ENCODE measurements at regions not wholly inside any gene's neighbourhood (a gene's known extent, or its start where the extent isn't known, plus 50 kb on each side); places are given as distances from the start of the nearest gene placed in this dataset.

DNA sequence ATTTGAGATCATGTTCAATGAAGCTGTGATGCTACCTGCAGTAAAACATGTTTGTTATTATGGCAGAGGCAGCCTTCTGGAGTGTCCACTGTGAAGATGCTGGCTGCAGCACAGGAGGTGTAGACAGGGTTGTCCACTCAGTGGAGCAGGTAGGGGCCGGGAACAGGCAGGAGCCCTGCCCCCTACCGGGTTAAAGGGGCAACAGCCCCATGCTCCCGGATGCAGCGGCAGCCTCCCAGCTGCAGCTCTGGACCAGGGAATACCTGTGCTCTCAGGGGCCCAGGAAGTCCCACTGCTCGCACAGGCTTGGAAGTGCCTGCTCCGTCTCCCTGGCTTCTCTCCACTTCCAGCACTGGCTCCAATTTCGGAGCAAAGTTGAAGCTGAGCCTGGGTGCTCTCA is 401.6 kb downstream of the FOXG1 start:
- no peak overlapping the region for H3K4me3 ChIP-seq (ENCODE audit: insufficient read depth, low read depth, low read length)
- H3K27me3 ChIP-seq (ENCODE audit: control insufficient read depth, insufficient read depth, low read length, poor library complexity, severe bottlenecking) = no peaks in the 10 kb centered on the region
- no peaks in the 10 kb centered on the region for H3K4me1 ChIP-seq (ENCODE audit: control insufficient read depth, insufficient read depth, low read length)
- H3K36me3 ChIP-seq (ENCODE audit: control insufficient read depth, insufficient read depth, low read length) = no peaks in the 10 kb centered on the region
- H3K9me3 ChIP-seq (ENCODE audit: control insufficient read depth, low read length) = no peaks in the 10 kb centered on the region
- H3K27ac ChIP-seq (ENCODE audit: insufficient read depth, low read depth, low read length, poor library complexity, severe bottlenecking) = no peak overlapping the region
- WGBS, 2 experiments = 91 to 93% methylated on average over 7 of the region's 7 CpGs

DNA sequence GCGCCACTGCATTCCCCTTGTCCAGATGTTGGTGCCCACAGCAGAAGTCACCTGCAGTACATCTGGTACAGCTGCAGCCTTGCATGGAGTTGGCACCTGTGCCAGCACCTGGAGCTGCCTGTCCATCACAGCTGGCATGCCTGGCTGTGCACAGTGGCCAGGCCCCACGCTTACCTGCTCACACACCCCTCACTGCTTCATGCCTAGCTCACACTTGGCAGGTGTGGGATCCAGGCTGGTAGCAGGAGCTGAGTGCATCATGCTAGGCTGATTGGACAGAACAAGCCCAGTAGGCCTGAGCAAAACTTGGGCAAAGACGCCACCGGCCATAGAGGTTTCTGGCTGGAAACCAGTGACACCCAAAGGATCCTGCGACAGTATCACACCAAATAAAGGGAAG is 402.8 kb downstream of the FOXG1 start:
- H3K4me3 ChIP-seq (ENCODE audit: insufficient read depth, low read depth, low read length) = no peak overlapping the region

DNA sequence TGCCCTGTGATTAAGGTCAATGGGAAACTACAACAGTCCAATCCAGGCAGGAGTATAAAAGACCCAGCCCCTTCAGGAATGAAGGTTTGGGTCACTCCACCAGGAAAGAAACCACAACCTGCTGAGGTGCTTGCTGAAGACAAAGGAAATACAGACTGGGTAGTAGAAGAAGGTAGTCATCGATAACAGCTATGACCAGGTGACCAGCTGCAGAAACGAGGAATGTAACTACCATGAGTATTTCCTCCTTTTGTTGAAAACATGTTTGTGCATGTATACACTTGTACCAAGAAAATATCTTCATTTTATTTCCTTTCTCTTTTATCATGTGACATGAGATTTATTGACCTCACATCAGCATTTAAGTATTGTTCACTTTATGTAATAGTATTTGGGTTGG is 409.1 kb downstream of the FOXG1 start:
- H3K36me3 ChIP-seq (ENCODE audit: control insufficient read depth, insufficient read depth, low read length) = no peaks in the 10 kb centered on the region
- H3K9me3 ChIP-seq (ENCODE audit: control insufficient read depth, low read length) = no peaks in the 10 kb centered on the region
- no peak overlapping the region for H3K4me3 ChIP-seq (ENCODE audit: insufficient read depth, low read depth, low read length)
- 90 to 100% methylated on average over 1 to 2 of the region's 2 CpGs for WGBS, 2 experiments
- no peaks in the 10 kb centered on the region for H3K27me3 ChIP-seq (ENCODE audit: control insufficient read depth, insufficient read depth, low read length, poor library complexity, severe bottlenecking)
- H3K27ac ChIP-seq (ENCODE audit: insufficient read depth, low read depth, low read length, poor library complexity, severe bottlenecking) = no peak overlapping the region
- H3K4me1 ChIP-seq (ENCODE audit: control insufficient read depth, insufficient read depth, low read length) = no peaks in the 10 kb centered on the region

More for the DNA sequence above, 402.8 kb downstream of the FOXG1 start:
- no peaks in the 10 kb centered on the region for H3K27me3 ChIP-seq (ENCODE audit: control insufficient read depth, insufficient read depth, low read length, poor library complexity, severe bottlenecking)
- H3K4me1 ChIP-seq (ENCODE audit: control insufficient read depth, insufficient read depth, low read length) = no peaks in the 10 kb centered on the region
- H3K27ac ChIP-seq (ENCODE audit: insufficient read depth, low read depth, low read length, poor library complexity, severe bottlenecking) = no peak overlapping the region
- H3K36me3 ChIP-seq (ENCODE audit: control insufficient read depth, insufficient read depth, low read length) = no peaks in the 10 kb centered on the region
- no peaks in the 10 kb centered on the region for H3K9me3 ChIP-seq (ENCODE audit: control insufficient read depth, low read length)
- 73 to 76% methylated on average over 5 of the region's 5 CpGs for WGBS, 2 experiments

DNA sequence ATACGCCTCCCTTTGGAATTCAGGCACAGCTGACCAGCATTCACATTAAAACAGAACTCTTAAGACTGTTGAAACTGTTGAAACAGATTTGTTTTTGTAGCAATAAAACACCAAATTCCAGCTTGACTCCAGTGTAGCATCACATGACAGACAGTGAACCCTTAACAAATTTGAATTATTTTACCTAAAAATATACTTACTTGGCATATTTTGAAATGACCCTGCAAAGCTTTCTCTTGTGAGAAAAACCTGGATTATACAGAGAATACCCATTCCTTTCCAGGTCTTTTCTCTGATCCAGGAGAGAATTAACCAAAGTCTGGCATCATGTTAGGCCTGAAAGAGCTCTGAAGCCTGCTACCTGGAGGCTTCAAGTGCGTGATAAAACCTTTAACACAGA is 410.3 kb downstream of the FOXG1 start:
- H3K27ac ChIP-seq (ENCODE audit: insufficient read depth, low read depth, low read length, poor library complexity, severe bottlenecking) = no peak overlapping the region
- H3K27me3 ChIP-seq (ENCODE audit: control insufficient read depth, insufficient read depth, low read length, poor library complexity, severe bottlenecking) = no peaks in the 10 kb centered on the region
- no peaks in the 10 kb centered on the region for H3K36me3 ChIP-seq (ENCODE audit: control insufficient read depth, insufficient read depth, low read length)
- H3K4me1 ChIP-seq (ENCODE audit: control insufficient read depth, insufficient read depth, low read length) = no peaks in the 10 kb centered on the region
- no peaks in the 10 kb centered on the region for H3K9me3 ChIP-seq (ENCODE audit: control insufficient read depth, low read length)
- WGBS, 2 experiments = 91 to 97% methylated on average over 2 of the region's 2 CpGs
- H3K4me3 ChIP-seq (ENCODE audit: insufficient read depth, low read depth, low read length) = no peak overlapping the region

DNA sequence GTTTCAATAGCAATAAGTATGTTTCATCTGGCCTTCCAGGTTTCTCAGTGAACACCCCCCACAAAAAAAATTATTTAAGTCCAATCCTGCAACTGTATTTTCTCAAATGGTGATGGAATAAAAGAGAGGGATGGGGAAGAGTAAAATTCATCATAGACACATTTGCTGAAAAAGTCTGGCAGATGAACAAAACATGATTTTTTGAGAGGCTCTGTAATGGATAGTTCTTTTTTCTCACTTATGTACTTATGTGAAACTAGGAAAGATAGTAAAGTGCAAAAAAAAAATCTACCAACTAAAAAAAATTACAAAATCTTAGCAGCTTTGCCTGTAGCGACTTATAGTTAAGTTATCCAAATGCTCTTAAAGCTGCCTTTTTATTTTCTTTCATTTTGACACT is 412.4 kb downstream of the FOXG1 start:
- Histone ChIP-seq H3K9me3 (ENCODE audit: control insufficient read depth, low read length) (no peaks in the 10 kb centered on the region), H3K4me3 (ENCODE audit: insufficient read depth, low read depth, low read length) (no peak overlapping the region), H3K27me3 (ENCODE audit: control insufficient read depth, insufficient read depth, low read length, poor library complexity, severe bottlenecking) (no peaks in the 10 kb centered on the region), H3K4me1 (ENCODE audit: control insufficient read depth, insufficient read depth, low read length) (no peaks in the 10 kb centered on the region), H3K36me3 (ENCODE audit: control insufficient read depth, insufficient read depth, low read length) (no peaks in the 10 kb centered on the region), H3K27ac (ENCODE audit: insufficient read depth, low read depth, low read length, poor library complexity, severe bottlenecking) (no peak overlapping the region)
- 75 to 100% methylated on average over 1 of the region's 1 CpG for WGBS, 2 experiments

DNA sequence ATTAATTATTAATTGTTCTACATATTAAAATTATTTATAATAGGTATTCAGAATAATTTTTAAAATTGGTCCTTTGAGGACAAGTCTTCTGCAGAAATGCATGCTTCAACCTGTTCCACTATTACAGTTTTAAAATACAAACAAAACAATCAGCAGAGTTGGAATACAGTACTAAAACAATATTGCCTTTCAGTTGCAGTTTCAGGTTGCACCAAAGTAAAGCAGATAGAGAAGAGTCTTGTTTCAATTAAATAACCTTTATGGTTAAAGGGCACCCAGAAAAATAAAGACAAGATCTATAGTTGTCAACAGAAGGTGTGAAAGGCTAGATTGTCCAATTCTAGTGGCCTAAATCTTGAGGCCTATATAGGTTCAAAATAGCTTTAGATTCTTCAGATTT is 424.5 kb downstream of the FOXG1 start:
- H3K4me3 ChIP-seq (ENCODE audit: insufficient read depth, low read depth, low read length) = no peak overlapping the region
- H3K27ac ChIP-seq (ENCODE audit: insufficient read depth, low read depth, low read length, poor library complexity, severe bottlenecking) = no peak overlapping the region
- no peaks in the 10 kb centered on the region for H3K27me3 ChIP-seq (ENCODE audit: control insufficient read depth, insufficient read depth, low read length, poor library complexity, severe bottlenecking)
- H3K9me3 ChIP-seq (ENCODE audit: control insufficient read depth, low read length) = no peaks in the 10 kb centered on the region
- no peaks in the 10 kb centered on the region for H3K36me3 ChIP-seq (ENCODE audit: control insufficient read depth, insufficient read depth, low read length)
- H3K4me1 ChIP-seq (ENCODE audit: control insufficient read depth, insufficient read depth, low read length) = no peaks in the 10 kb centered on the region

DNA sequence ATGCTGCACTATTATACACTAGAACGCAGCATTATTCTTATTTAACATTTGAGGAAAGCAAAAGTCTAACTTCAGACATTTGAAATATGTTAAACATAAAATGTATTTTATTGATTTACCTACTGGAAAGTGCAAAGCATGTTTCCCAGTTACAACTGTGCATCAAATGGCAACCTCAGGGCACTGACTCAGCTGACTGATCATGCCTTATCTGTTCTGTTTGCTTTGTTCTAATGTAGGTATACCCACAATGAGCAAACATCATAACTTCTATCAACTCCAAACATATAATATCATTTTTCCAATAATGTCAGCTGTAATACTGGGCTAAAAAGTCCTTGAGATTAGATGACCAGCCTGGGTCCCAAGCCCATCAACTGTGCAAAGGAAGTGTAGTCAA is 431.0 kb downstream of the FOXG1 start:
- 100% methylated on average over 1 of the region's 1 CpG; no CpG with 5 or more reads in 1 of the 2 experiments for WGBS, 2 experiments
- no peaks in the 10 kb centered on the region for H3K36me3 ChIP-seq (ENCODE audit: control insufficient read depth, insufficient read depth, low read length)
- H3K27me3 ChIP-seq (ENCODE audit: control insufficient read depth, insufficient read depth, low read length, poor library complexity, severe bottlenecking) = no peaks in the 10 kb centered on the region

DNA sequence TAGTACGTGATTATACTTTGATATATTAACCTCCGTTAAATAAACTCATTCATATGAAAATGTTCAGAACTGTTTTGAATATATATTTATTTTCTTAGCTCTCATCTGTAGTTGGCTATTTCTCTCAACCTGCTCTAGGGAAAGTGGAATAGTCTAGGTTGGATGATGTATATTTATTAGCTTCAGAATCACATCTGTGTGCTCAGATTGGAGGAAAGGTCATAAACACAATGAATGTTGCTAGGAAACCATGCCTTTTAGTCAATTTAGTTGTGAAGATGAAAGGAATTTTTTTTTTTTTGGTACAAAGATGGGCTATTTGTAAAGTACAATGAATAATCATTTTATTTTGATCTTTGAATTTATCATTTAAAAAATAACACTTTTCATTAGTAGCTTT is 439.1 kb downstream of the FOXG1 start:
- Histone ChIP-seq H3K4me1 (ENCODE audit: control insufficient read depth, insufficient read depth, low read length) (no peaks in the 10 kb centered on the region), H3K9me3 (ENCODE audit: control insufficient read depth, low read length) (no peaks in the 10 kb centered on the region), H3K4me3 (ENCODE audit: insufficient read depth, low read depth, low read length) (no peak overlapping the region), H3K36me3 (ENCODE audit: control insufficient read depth, insufficient read depth, low read length) (no peaks in the 10 kb centered on the region), H3K27me3 (ENCODE audit: control insufficient read depth, insufficient read depth, low read length, poor library complexity, severe bottlenecking) (no peaks in the 10 kb centered on the region), H3K27ac (ENCODE audit: insufficient read depth, low read depth, low read length, poor library complexity, severe bottlenecking) (no peak overlapping the region)
- no CpG with 5 or more reads among the region's 2 CpGs for WGBS, 2 experiments

More for the DNA sequence above, 431.0 kb downstream of the FOXG1 start:
- no peak overlapping the region for H3K27ac ChIP-seq (ENCODE audit: insufficient read depth, low read depth, low read length, poor library complexity, severe bottlenecking)
- H3K4me3 ChIP-seq (ENCODE audit: insufficient read depth, low read depth, low read length) = no peak overlapping the region
- H3K9me3 ChIP-seq (ENCODE audit: control insufficient read depth, low read length) = no peaks in the 10 kb centered on the region
- H3K4me1 ChIP-seq (ENCODE audit: control insufficient read depth, insufficient read depth, low read length) = no peaks in the 10 kb centered on the region

DNA sequence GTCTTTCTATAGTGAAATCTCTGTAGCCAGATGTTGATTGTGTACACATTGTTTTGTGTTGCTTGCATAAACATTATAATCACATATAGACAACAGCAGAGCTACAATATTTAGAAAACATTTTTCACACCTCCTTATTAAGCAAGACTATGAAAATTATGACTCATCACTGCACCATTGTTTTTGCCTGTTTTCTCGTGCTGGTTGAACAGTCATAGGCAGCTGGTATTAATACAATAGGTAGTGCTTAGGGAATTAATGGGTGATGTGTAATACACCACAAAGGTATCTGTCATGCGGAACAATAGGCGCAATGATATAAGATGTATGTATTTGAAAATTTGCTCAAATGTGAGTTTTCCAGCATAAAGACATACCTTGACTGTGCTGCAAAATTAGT is 449.3 kb downstream of the FOXG1 start:
- H3K27ac ChIP-seq (ENCODE audit: insufficient read depth, low read depth, low read length, poor library complexity, severe bottlenecking) = no peak overlapping the region
- no peaks in the 10 kb centered on the region for H3K9me3 ChIP-seq (ENCODE audit: control insufficient read depth, low read length)
- no peak overlapping the region for H3K4me3 ChIP-seq (ENCODE audit: insufficient read depth, low read depth, low read length)

DNA sequence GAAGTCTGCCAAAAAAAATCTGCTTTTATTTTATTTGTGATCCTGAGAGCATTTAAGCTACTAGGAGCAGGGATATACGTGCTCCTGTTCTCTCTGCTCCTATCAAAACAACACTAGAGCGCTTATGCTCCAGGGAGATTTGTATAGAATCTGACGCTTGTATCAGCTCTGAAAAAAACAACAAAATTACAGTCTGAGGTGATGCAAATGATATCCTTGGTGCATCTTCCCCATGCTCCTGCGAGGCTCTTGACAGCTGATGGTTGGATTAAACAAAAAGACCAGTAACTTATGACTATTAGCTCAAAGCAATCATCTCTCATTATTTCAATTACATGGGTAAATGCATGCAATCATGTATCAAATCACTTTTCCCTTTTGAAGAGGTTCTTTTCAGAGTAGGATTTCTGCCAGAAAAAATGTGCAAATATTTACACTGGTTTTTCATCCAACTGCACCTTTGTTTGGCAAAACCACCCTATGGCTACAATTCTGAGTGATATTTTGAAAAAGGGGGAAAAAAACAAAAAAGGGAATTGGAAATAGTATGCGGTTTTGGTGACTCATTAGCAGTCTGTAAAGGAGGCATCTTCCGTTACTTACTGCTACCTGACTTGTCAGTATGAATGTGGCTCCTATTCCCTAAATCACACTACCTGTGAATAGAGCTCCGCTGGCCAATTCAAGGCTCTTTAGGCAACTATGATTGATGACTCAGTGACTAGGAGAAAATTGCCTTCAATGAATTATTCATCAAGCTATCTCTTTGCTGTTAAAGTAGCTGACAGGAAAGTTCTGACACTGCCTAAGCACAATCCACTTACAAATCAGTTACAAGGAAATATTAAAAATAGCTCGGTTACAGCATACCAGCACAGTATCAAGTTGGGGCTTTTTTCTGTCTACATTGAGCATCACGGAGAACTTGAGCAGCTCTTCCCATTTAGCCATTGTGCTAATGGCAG is 450.0 kb downstream of the FOXG1 start:
- Histone ChIP-seq H3K27me3 (ENCODE audit: control insufficient read depth, insufficient read depth, low read length, poor library complexity, severe bottlenecking) (no peaks in the 10 kb centered on the region), H3K4me1 (ENCODE audit: control insufficient read depth, insufficient read depth, low read length) (no peaks in the 10 kb centered on the region), H3K4me3 (ENCODE audit: insufficient read depth, low read depth, low read length) (no peak overlapping the region), H3K27ac (ENCODE audit: insufficient read depth, low read depth, low read length, poor library complexity, severe bottlenecking) (no peak overlapping the region), H3K36me3 (ENCODE audit: control insufficient read depth, insufficient read depth, low read length) (no peaks in the 10 kb centered on the region), H3K9me3 (ENCODE audit: control insufficient read depth, low read length) (no peaks in the 10 kb centered on the region)
- 82 to 86% methylated on average over 9 of the region's 9 CpGs for WGBS, 2 experiments

More for the DNA sequence above, 449.3 kb downstream of the FOXG1 start:
- 89 to 98% methylated on average over 3 of the region's 3 CpGs for WGBS, 2 experiments
- Histone ChIP-seq H3K27me3 (ENCODE audit: control insufficient read depth, insufficient read depth, low read length, poor library complexity, severe bottlenecking) (no peaks in the 10 kb centered on the region), H3K36me3 (ENCODE audit: control insufficient read depth, insufficient read depth, low read length) (no peaks in the 10 kb centered on the region), H3K4me1 (ENCODE audit: control insufficient read depth, insufficient read depth, low read length) (no peaks in the 10 kb centered on the region)

Measured in ectodermal cell (in vitro differentiated cells).